ENCODE measurements at regions not wholly inside any gene's neighbourhood (a gene's known extent, or its start where the extent isn't known, plus 50 kb on each side); places are given as distances from the start of the nearest gene placed in this dataset.

GRCh38 chr1:229147072-229147471 lies 123.8 kb upstream of the RAB4A start:
- no peak overlapping the region for H3K27ac Mint-ChIP-seq

GRCh38 chr1:229148041-229148671 lies 122.8 kb upstream of the RAB4A start:
- Histone ChIP-seq H3K36me3 (replicated peaks in 1 of 2; ENCODE audit: control insufficient read depth in 1 of 2, insufficient read depth in 2 of 2, low read length in 2 of 2) (no peaks in the 10 kb centered on the region), H3K9me3 (replicated peaks in 1 of 2; ENCODE audit: control insufficient read depth in 1 of 2, insufficient read depth in 1 of 2, low read length in 2 of 2) (no peaks in the 10 kb centered on the region), H3K27ac (ENCODE audit: low read depth in 1 of 2, low read length in 2 of 2) (no peak overlapping the region), H3K79me2 (ENCODE audit: insufficient read depth, low read length) (no peaks in the 10 kb centered on the region), H3K4me1 (ENCODE audit: control insufficient read depth in 1 of 2, insufficient read depth in 2 of 2, low read length in 2 of 2) (peaks cover 16 to 21% of the 10 kb centered on the region in 2 donors), H3K9ac (ENCODE audit: insufficient read depth, low read length, poor library complexity, severe bottlenecking) (no peak overlapping the region), H3K27me3 (ENCODE audit: control insufficient read depth in 2 of 2, insufficient read depth in 2 of 2, low read length in 2 of 2) (peaks cover 0 to 27% of the 10 kb centered on the region in 2 donors), H3K4me3 (replicated peaks in 1 of 3; ENCODE audit: low read depth in 2 of 3, low read length in 3 of 3) (no peak overlapping the region), H2AFZ (ENCODE audit: insufficient read depth, low read depth, low read length, poor library complexity, severe bottlenecking) (peak overlapping the region; percentile 25), H4K20me1 (ENCODE audit: insufficient read depth, low read length) (no peaks in the 10 kb centered on the region), H3K4me2 (replicated peaks; ENCODE audit: extremely low read depth, low read length, poor library complexity, severe bottlenecking) (no peak overlapping the region)
- no peak for DNase-seq
- peaks cover 0 to 13% (median 4%) of the 10 kb centered on the region in 3 donors for H3K27me3 Mint-ChIP-seq (ENCODE audit: low read depth in 3 of 3)
- H3K27ac Mint-ChIP-seq, result no peak overlapping the region
- no peaks in the 10 kb centered on the region for H3K9me3 Mint-ChIP-seq
- WGBS (ENCODE audit: insufficient coverage), result 6% methylated on average over 8 of the region's 13 CpGs
- peaks cover 11 to 12% of the 10 kb centered on the region in 2 donors for H3K36me3 Mint-ChIP-seq
- TF ChIP-seq CTCF (IDR thresholded peaks at IDR 0.05), result no peak
- H3K4me1 Mint-ChIP-seq, result peaks cover 12% of the 10 kb centered on the region
- H3K4me3 Mint-ChIP-seq, result peak overlapping the region in 1 of 2 donors; percentile 66
- intact Hi-C loops (cut with micrococcal nuclease), result no loop called here

More at GRCh38 chr1:229147072-229147471, 123.8 kb upstream of the RAB4A start:
- Histone ChIP-seq H3K9me3 (replicated peaks in 1 of 2; ENCODE audit: control insufficient read depth in 1 of 2, insufficient read depth in 1 of 2, low read length in 2 of 2) (no peaks in the 10 kb centered on the region), H3K4me1 (ENCODE audit: control insufficient read depth in 1 of 2, insufficient read depth in 2 of 2, low read length in 2 of 2) (peaks cover 11 to 17% of the 10 kb centered on the region in 2 donors), H3K36me3 (replicated peaks in 1 of 2; ENCODE audit: control insufficient read depth in 1 of 2, insufficient read depth in 2 of 2, low read length in 2 of 2) (no peaks in the 10 kb centered on the region), H3K79me2 (ENCODE audit: insufficient read depth, low read length) (no peaks in the 10 kb centered on the region), H3K27ac (ENCODE audit: low read depth in 1 of 2, low read length in 2 of 2) (no peak overlapping the region), H2AFZ (ENCODE audit: insufficient read depth, low read depth, low read length, poor library complexity, severe bottlenecking) (no peak overlapping the region), H3K27me3 (ENCODE audit: control insufficient read depth in 2 of 2, insufficient read depth in 2 of 2, low read length in 2 of 2) (peaks cover 0 to 27% of the 10 kb centered on the region in 2 donors), H4K20me1 (ENCODE audit: insufficient read depth, low read length) (no peaks in the 10 kb centered on the region), H3K4me2 (replicated peaks; ENCODE audit: extremely low read depth, low read length, poor library complexity, severe bottlenecking) (no peak overlapping the region), H3K4me3 (replicated peaks in 1 of 3; ENCODE audit: low read depth in 2 of 3, low read length in 3 of 3) (no peak overlapping the region), H3K9ac (ENCODE audit: insufficient read depth, low read length, poor library complexity, severe bottlenecking) (no peak overlapping the region)
- Mint-ChIP-seq H3K36me3 (peaks cover 11 to 12% of the 10 kb centered on the region in 2 donors), H3K4me1 (peaks cover 7% of the 10 kb centered on the region), H3K4me3 (peak overlapping the region in 1 of 2 donors; percentile 66), H3K9me3 (no peaks in the 10 kb centered on the region), H3K27me3 (ENCODE audit: low read depth in 3 of 3) (peaks cover 0 to 13% (median 4%) of the 10 kb centered on the region in 3 donors)
- intact Hi-C loops (cut with micrococcal nuclease), result no loop called here
- no peak for TF ChIP-seq CTCF (IDR thresholded peaks at IDR 0.05)
- DNase-seq, result no peak
- 13% methylated on average over 14 of the region's 16 CpGs for WGBS (ENCODE audit: insufficient coverage)

Data from CD14-positive monocyte (primary cell).